Heart right ventricle (tissue), 16 donors: ENCODE measurements at regions not wholly inside any gene's neighbourhood (a gene's known extent, or its start where the extent isn't known, plus 50 kb on each side); places are given as distances from the start of the nearest gene placed in this dataset.
A peak's percentile ranks its signal among the peaks of the same experiment; 100 is the strongest.
"Not testable (repeated sequence)": the region's sequence is repeated elsewhere in the genome, so short reads cannot be mapped to it uniquely, and the experiment has no call there.

Experiments
- ATAC-seq, 8 donors: fragments of 200-7000 bp; cut with Tn5 transposase; one replicate each; pipeline ENCODE4 v1.9.1; 2020; ENCODE audit warnings: mild to moderate bottlenecking in 8 of 8, moderate library complexity in 8 of 8, moderate number of reproducible peaks in 1 of 8
- DNase-seq, 2 donors: peaks; one replicate each; pipeline ENCODE4 v3.0.0-alpha.2; 2020
- H3K27ac ChIP-seq, 10 donors: fragments of 200-600 bp; sonication (generic) in 2 of 10; one replicate each; pipeline versions ENCODE4 v1.5.0 to v1.8.0; 2020 to 2022; ENCODE audit warnings: mild to moderate bottlenecking in 3 of 10
- H3K27me3 ChIP-seq, 7 donors: fragments of 200-600 bp; one replicate each; pipeline ENCODE4 v1.8.0; 2021 to 2022; ENCODE audit warnings: mild to moderate bottlenecking in 2 of 7
- H3K36me3 ChIP-seq, 9 donors: fragments of 200-600 bp; sonication (generic) in 1 of 9; one replicate each; pipeline versions ENCODE4 v1.5.0 to v1.8.0; 2020 to 2022; ENCODE audit warnings: mild to moderate bottlenecking in 2 of 9
- H3K4me1 ChIP-seq, 9 donors: fragments of 200-600 bp; sonication (generic) in 1 of 9; one replicate each; pipeline versions ENCODE4 v1.5.0 to v1.8.0; 2020 to 2022; ENCODE audit warnings: mild to moderate bottlenecking in 4 of 9
- H3K4me3 ChIP-seq, 10 donors: fragments of 200-600 bp; sonication (generic) in 2 of 10; one replicate each; pipeline versions ENCODE4 v1.5.0 to v1.8.0; 2020 to 2022; ENCODE audit warnings: mild to moderate bottlenecking in 7 of 10, moderate library complexity in 2 of 10
- H3K9me3 ChIP-seq, 11 donors: fragments of 200-600 bp in 10 of 11; sonication (generic) in 2 of 11; one replicate each; pipeline versions ENCODE4 v1.5.0 to v1.8.0; 2013 to 2022; ENCODE audit warnings: mild to moderate bottlenecking in 2 of 11, control low read depth in 1 of 11, moderate library complexity in 1 of 11
- WGBS, 2 donors: extraction: QIAGEN DNeasy Blood & Tissue Kit; methylation state at CpG; one replicate each; pipeline ENCODE4 v1.1.7; 2013; ENCODE audit warnings: inconsistent platforms in 1 of 2; 5-methylcytosine and 5-hydroxymethylcytosine counted together
- intact Hi-C, 10 donors: fragments of 100-400 bp; cut with DNase I; formaldehyde crosslinking; loops; one replicate each; pipeline versions ENCODE4 v1.11.1 to v1.14.2; 2022
- donor health status: Arrhythmogenic right ventricular cardiomyopathy.
- donor health status: ischemic (EF 13 %, LVEDD 7.1; RV severe dilation, severe dysfunction).
- donor health status: healthy with polysubstance abuse.
- donor health status: DM: no; HTN: yes; CAD: no.
- donor health status: DM: no; HTN: no; CAD: no.
- donor health status: ischemic (EF 25% LVEDD 6.9; RV normal size, moderate dysfunction).
- donor health status: ischemic (EF 25% LVEDD 5.7; RV mildly dilated, moderate dysfunction).
- donor health status: healthy.
- donor health status: DM: yes; HTN: yes; CAD: no.
- donor health status: Ischemic cardiomyopathy.
- donor health status: ischemic (EF 35%, LVEDD 5.7; RV mildly dilated, moderate dysfunction).
- donor health status: nonischemic (EF 11% LVEDD 7.7; RV severe dilation, severe dysfunction).
- donor health status: DM: yes; HTN: yes; CAD: no.
- donor health status: PGD.
- donor health status: ischemic (EF 29% LVEDD 5.4; RV normal size, mild dysfunction).
- donor health status: nonischemic (EF 23%, LVEDD 6.1; RV moderate dilation, normal function).

DNA sequence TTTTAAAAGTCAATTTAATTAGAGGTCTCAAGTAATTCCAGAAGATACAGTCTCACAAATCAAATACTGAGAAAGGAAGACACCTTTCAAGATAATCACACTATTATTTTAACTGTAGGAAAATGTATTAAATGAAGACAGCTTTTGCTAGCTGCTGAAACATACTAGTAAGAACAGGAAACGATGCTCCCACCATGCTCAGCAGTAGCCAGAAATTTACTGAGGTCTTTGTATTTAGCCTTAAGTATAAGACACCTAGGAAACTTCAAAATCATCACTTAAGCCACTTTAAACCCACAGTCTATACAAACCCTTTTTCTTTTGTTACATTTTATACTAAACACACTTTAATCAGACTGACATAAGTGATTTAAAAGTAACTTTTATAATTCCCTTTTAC, 72.7 kb upstream of the NPIPB12 start:
- H3K4me3 ChIP-seq, H3K9me3 ChIP-seq, intact Hi-C loops, DNase-seq, H3K27ac ChIP-seq, H3K27me3 ChIP-seq, ATAC-seq: not testable (repeated sequence)
- H3K36me3 ChIP-seq: peaks cover 0 to 27% (median 0%) of the 10 kb centered on the region in 9 donors
- 38 to 50% methylated on average over 1 of the region's 1 CpG for WGBS, 2 donors
- peaks cover 0 to 19% (median 0%) of the 10 kb centered on the region in 9 donors for H3K4me1 ChIP-seq

DNA sequence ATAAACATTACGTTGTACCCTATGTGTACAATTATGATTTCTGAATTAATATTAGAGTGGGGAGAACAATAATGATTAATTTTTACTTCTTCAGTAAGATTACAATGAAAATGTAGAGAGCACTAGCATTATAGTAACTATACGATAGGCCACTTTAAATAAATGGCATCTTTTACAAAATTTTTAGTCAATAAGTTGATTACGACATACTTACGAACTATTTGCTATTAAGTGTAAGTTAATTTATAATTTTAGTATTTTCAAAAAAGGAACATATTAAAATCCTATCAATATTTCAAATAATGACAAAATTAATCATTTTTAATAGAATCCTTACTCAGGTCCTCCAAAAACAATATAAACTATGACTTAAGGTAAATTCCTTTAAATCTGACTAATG, 75.6 kb upstream of the NPIPB12 start:
- H3K27me3 ChIP-seq, intact Hi-C loops, H3K9me3 ChIP-seq, H3K4me3 ChIP-seq, H3K27ac ChIP-seq, ATAC-seq, DNase-seq: not testable (repeated sequence)
- peaks cover 0 to 22% (median 3%) of the 10 kb centered on the region in 9 donors for H3K4me1 ChIP-seq
- 93 to 95% methylated on average over 4 of the region's 4 CpGs for WGBS, 2 donors
- H3K36me3 ChIP-seq: peaks cover 0 to 25% (median 0%) of the 10 kb centered on the region in 9 donors

DNA sequence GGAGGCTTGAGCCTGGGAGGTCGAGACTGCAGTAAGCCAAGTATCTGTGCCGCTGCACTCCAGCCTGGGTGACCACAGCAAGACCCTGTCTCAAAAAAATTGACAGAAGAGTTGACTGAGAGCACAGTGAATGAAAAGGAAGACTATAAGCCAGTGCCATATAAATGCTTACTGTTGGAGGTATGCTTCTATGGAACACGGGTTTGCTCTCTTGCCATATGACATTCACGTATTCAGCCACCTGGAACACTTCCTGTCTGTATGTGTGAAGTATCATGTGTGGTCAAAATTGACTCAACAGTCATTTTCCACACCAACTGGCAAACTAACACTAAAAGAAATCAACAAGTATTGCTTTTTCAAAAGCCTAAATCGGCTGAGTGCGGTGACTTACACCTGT, 71.1 kb upstream of the SPN start:
- intact Hi-C loops, DNase-seq, H3K9me3 ChIP-seq, H3K4me3 ChIP-seq, H3K36me3 ChIP-seq, H3K27me3 ChIP-seq, ATAC-seq, H3K27ac ChIP-seq: not testable (repeated sequence)
- peaks cover 0 to 23% (median 5%) of the 10 kb centered on the region in 9 donors for H3K4me1 ChIP-seq
- WGBS, 2 donors: 84 to 91% methylated on average over 4 of the region's 6 CpGs

DNA sequence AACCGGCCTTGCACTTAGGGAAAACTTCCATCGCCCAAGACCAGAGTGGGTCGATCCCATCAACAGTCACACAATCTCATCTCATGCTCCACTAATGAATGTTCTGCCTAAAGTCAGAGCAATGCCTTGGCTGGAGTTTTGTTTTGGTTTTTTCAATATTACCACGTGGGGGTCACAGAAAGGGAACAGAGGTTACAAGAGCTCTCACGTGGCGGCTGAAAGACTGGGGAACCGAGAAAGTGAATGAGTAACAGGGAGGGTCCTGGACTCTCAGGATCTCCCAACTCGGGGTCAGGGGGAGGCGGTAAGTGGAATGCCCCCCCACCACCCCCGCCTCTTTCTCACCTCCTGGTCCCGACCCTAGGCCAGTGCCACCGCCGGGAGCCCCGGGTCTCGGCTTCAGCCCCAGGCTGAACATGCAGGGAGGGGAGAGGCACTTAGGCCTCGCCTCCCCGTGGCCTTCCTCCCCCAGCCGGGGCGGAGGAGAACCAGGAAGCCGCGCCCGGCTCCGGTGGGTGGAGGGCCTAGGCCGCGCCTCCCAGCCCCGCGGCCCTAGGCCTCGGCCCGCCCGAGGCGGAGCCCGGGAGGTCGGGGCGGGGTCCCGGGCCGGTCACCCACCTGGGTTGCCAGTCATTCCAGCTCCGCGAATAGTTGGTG, 68.7 kb upstream of the SPN start:
- intact Hi-C loops, H3K9me3 ChIP-seq, H3K36me3 ChIP-seq, H3K27me3 ChIP-seq: not testable (repeated sequence)
- WGBS, 2 donors: 0% methylated on average over 13 to 25 of the region's 38 CpGs
- ATAC-seq: peak; percentile 78 to 90 (median 80)
- DNase-seq: peak in 1 of 2 donors; percentile 38
- Histone ChIP-seq H3K4me1 (peaks cover 0 to 21% (median 5%) of the 10 kb centered on the region in 9 donors), H3K27ac (peak overlapping the region; percentile 60 to 98 (median 94)), H3K4me3 (peak overlapping the region; percentile 34 to 83 (median 66))

DNA sequence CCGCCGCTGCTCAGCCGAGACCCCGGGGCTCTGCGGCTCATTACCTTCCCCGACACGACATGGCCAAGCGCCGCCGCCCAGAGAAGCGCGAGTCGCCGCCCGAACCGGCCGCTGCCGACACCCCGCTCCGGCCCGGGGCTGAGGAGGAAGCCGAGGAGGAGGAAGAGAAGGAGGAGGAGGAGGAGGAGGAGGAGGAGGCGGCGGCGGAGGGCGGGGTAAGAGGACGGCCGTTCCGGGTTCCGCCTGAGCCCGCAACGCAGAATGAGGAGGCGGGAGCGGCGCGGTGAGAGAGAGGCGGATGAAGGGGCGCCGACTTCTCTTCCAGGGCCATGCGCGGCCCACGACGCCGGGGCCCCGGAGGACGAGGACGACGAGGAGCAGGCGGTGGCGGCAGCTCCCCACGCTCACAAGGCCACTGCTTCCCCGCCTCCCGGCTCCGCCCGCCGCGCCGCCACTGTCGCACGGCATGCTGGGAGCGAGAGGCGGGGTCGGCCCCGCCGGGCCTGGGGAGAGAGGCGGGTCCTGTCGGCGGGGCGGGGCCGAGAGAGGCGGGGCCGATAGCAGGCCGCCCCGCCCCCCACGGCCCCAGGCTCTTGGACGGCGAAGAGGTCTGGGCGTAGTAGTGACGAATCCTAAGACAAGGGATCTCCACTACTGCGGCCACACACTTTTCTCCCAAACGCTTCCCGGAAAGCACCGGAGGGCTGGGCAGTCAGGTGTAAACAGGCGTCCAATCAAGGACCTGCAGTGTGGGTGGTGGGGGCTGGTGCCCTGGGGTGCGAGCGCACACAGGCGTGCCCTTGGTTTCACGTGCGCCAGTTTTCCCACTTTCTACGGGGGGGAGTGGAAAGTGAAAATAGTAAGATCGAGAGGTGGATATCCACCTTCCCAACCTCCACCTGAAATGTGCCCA, 67.9 kb upstream of the SPN start:
- H3K9me3 ChIP-seq, intact Hi-C loops, H3K27me3 ChIP-seq, H3K36me3 ChIP-seq: not testable (repeated sequence)
- peak overlapping the region; percentile 34 to 83 (median 66) for H3K4me3 ChIP-seq
- peak overlapping the region; percentile 60 to 98 (median 94) for H3K27ac ChIP-seq
- DNase-seq: peak; percentile 87 to 93
- WGBS, 2 donors: 0 to 1% methylated on average over 78 to 89 of the region's 91 CpGs
- peak; percentile 96 to 98 (median 97) for ATAC-seq
- peaks cover 0 to 27% (median 5%) of the 10 kb centered on the region in 9 donors for H3K4me1 ChIP-seq

DNA sequence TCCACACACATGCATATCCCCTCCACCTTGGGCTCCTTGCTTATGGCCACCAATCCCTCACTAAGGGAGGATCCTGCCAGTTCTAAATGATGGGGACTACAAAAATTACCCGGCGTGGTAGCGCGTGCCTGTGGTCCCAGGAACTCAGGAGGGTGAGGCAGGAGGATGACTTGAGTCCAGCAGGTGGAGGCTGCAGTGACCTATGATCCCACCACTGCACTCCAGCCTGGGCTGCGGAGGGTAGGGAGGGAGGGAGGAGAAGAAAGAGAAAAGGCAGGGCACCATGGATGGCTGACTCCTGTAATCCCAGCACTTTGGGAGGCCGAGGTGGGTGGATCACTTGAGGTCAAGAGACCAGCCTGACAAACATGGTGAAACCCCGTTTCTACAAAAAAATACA, 66.0 kb upstream of the SPN start:
- H3K27ac ChIP-seq, ATAC-seq, intact Hi-C loops, H3K9me3 ChIP-seq, H3K4me3 ChIP-seq, H3K27me3 ChIP-seq, H3K36me3 ChIP-seq, DNase-seq: not testable (repeated sequence)
- peaks cover 0 to 19% (median 5%) of the 10 kb centered on the region in 9 donors for H3K4me1 ChIP-seq
- WGBS, 2 donors: 94 to 97% methylated on average over 7 of the region's 7 CpGs

DNA sequence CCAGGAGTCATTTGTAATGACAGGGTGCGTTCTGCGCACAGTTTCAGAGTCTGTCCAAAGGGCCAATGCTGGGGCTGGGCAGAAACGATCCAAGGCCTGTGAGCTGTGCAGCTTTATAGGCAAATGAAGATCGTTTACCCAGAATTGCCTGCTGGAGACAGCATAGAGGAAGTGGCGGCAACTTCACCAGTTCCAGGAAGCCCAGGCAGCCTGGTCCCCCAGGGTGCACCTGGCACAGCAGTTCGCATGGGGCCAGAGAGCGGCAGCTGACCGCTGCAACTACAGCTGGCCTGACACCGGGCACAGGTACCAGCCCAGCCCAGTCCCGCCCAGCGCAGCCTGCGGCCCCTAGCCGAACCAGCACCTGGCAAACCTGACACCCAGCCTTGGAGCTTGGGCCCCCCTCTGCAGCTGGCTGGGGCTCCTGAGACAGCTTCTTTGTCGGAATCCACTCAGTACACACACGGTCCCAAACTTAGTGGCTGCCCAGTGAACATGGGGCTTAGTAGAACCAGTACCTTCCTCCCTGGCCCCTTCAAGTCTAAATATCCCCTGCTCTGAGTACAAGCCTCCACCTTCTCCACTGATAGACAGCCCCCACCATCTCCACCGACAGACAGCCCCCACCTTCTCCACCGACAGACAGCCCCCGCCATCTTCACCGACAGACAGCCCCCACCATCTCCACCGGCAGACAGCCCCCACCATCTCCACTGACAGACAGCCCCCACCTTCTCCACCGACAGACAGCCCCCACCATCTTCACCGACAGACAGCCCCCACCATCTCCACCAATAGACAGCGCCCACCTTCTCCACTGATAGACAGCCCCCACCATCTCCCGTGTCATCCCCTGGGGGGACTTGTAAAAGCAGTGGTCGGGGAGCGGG, 62.7 kb upstream of the SPN start:
- intact Hi-C loops, H3K27me3 ChIP-seq, ATAC-seq, DNase-seq, H3K9me3 ChIP-seq, H3K36me3 ChIP-seq: not testable (repeated sequence)
- Histone ChIP-seq H3K4me3 (peak overlapping the region in 1 of 10 donors; percentile 17), H3K27ac (peak overlapping the region in 1 of 10 donors; percentile 67), H3K4me1 (peaks cover 0 to 25% (median 10%) of the 10 kb centered on the region in 9 donors)
- WGBS, 2 donors: 81 to 83% methylated on average over 26 of the region's 26 CpGs

DNA sequence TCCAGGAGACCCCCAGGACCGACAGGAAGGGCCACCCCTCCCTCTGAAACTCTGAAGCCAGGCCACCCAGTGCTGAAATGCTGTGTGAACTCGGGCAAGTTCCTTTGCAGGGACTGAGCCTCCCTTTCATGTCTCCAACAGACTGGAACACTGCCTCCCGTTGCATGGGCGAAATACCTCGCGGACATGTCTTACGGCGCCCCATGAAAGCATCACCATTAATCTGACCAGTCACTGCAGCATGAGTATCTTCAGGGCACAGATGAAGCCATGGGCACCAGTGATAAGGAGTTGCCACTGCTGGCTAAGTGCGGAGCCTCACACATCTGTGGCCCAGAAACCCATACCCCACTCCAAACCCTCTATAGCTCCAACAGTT, 60.8 kb upstream of the SPN start:
- intact Hi-C loops, H3K36me3 ChIP-seq, H3K9me3 ChIP-seq, H3K27me3 ChIP-seq, H3K4me3 ChIP-seq, DNase-seq: not testable (repeated sequence)
- peak in 1 of 8 donors; percentile 3 for ATAC-seq
- H3K27ac ChIP-seq: peak overlapping the region in 1 of 10 donors; percentile 44
- 84 to 86% methylated on average over 9 of the region's 9 CpGs for WGBS, 2 donors
- peaks cover 0 to 36% (median 14%) of the 10 kb centered on the region in 9 donors for H3K4me1 ChIP-seq

DNA sequence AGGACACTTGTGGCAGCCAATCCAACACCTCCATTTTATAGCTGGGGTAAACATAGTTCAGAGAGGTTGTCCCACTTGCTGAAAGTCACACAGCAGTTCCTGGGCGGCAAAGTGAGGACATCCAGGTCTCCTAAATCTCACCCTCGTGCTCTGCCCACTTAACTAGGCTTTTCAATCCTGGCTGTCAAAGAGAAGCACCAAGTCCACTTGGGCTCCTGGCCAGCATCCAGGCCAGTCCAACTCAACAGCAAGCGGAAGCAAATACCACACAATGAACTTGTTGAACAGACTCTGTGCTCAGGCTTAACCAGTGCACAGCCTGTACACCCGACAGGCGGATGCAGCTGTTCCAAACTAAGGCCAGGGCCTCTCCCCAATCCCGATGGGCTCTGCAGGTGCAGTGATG, 60.4 kb upstream of the SPN start:
- H3K4me1 ChIP-seq: peaks cover 0 to 40% (median 16%) of the 10 kb centered on the region in 9 donors
- 65 to 69% methylated on average over 6 of the region's 6 CpGs for WGBS, 2 donors
- H3K4me3 ChIP-seq, H3K36me3 ChIP-seq, DNase-seq, intact Hi-C loops, H3K27me3 ChIP-seq, H3K27ac ChIP-seq, H3K9me3 ChIP-seq: not testable (repeated sequence)
- ATAC-seq: peak in 5 of 8 donors; percentile 8 to 21 (median 16)
